Trophoblast cell (in vitro differentiated cells and primary cell): ENCODE measurements at regions not wholly inside any gene's neighbourhood (a gene's known extent, or its start where the extent isn't known, plus 50 kb on each side); places are given as distances from the start of the nearest gene placed in this dataset.

ENCODE experiments used
- DNase-seq, 2 donors: peaks; one replicate each; pipeline ENCODE4 v3.0.0-alpha.2; 2016
- H2AFZ ChIP-seq: 2 replicates; pipeline ENCODE4 v1.6.1; 2013; ENCODE audit warnings: low read length, moderate library complexity, mild to moderate bottlenecking; ENCODE audit not compliant: insufficient read depth, poor library complexity
- H2AK5ac ChIP-seq: 2 replicates; pipeline ENCODE4 v1.6.1; 2013; ENCODE audit warnings: mild to moderate bottlenecking, low read length
- H2BK120ac ChIP-seq: 2 replicates; pipeline ENCODE4 v1.6.1; 2013; ENCODE audit warnings: low read length, mild to moderate bottlenecking, moderate library complexity; ENCODE audit not compliant: insufficient read depth, poor library complexity
- H2BK12ac ChIP-seq: 2 replicates; pipeline ENCODE4 v1.6.1; 2013; ENCODE audit warnings: mild to moderate bottlenecking, low read length, moderate library complexity
- H2BK5ac ChIP-seq: 2 replicates; pipeline ENCODE4 v1.6.1; 2013; ENCODE audit warnings: low read length, low read depth, moderate library complexity, mild to moderate bottlenecking; ENCODE audit not compliant: poor library complexity
- H3K14ac ChIP-seq: 2 replicates; pipeline ENCODE4 v1.6.1; 2013; ENCODE audit warnings: mild to moderate bottlenecking, low read length
- H3K18ac ChIP-seq: 2 replicates; pipeline ENCODE4 v1.6.1; 2013; ENCODE audit warnings: mild to moderate bottlenecking, low read length
- H3K23ac ChIP-seq: 2 replicates; pipeline ENCODE4 v1.6.1; 2013; ENCODE audit warnings: low read length
- H3K27ac ChIP-seq: 2 replicates; pipeline ENCODE4 v1.5.1; 2013; ENCODE audit warnings: low read depth, mild to moderate bottlenecking, inconsistent platforms, low read length, moderate library complexity
- H3K27me3 ChIP-seq: 2 replicates; pipeline ENCODE4 v1.6.1; 2013; ENCODE audit warnings: inconsistent platforms, mild to moderate bottlenecking, low read length, moderate library complexity; ENCODE audit not compliant: insufficient read depth
- H3K36me3 ChIP-seq, 2 experiments: 1 replicate in 1 of 2; 2 replicates in 1 of 2; pipeline ENCODE4 v1.6.1; 2013; ENCODE audit warnings: low read length in 2 of 2, mild to moderate bottlenecking in 2 of 2, moderate library complexity in 1 of 2; ENCODE audit not compliant: insufficient read depth in 2 of 2, control insufficient read depth in 1 of 2
- H3K4ac ChIP-seq: 2 replicates; pipeline ENCODE4 v1.6.1; 2013; ENCODE audit warnings: low read depth, mild to moderate bottlenecking, low read length, moderate library complexity
- H3K4me1 ChIP-seq, 2 experiments: 1 replicate in 1 of 2; 2 replicates in 1 of 2; pipeline ENCODE4 v1.6.1; 2013; ENCODE audit warnings: low read length in 2 of 2, mild to moderate bottlenecking in 2 of 2, moderate library complexity in 1 of 2; ENCODE audit not compliant: insufficient read depth in 2 of 2, control insufficient read depth in 1 of 2
- H3K4me2 ChIP-seq: 2 replicates; pipeline ENCODE4 v1.6.1; 2013; ENCODE audit warnings: inconsistent platforms, mild to moderate bottlenecking, low read length, moderate library complexity
- H3K4me3 ChIP-seq: 2 replicates; pipeline ENCODE4 v1.5.1; 2013; ENCODE audit warnings: mild to moderate bottlenecking, low read depth, low read length, inconsistent platforms
- H3K79me1 ChIP-seq: one replicate; pipeline ENCODE4 v1.6.1; 2013; ENCODE audit warnings: low read length
- H3K79me2 ChIP-seq: 2 replicates; pipeline ENCODE4 v1.6.1; 2013; ENCODE audit warnings: low read length, mild to moderate bottlenecking; ENCODE audit not compliant: control insufficient read depth, insufficient read depth, poor library complexity
- H3K9ac ChIP-seq: 2 replicates; pipeline ENCODE4 v1.6.1; 2013; ENCODE audit warnings: mild to moderate bottlenecking, low read length
- H3K9me3 ChIP-seq: 2 replicates; pipeline ENCODE4 v1.6.1; 2013; ENCODE audit warnings: low read depth, mild to moderate bottlenecking, control low read depth, inconsistent platforms, low read length; ENCODE audit not compliant: insufficient read depth
- H4K12ac ChIP-seq: 2 replicates; pipeline ENCODE4 v1.6.1; 2013; ENCODE audit warnings: low read depth, mild to moderate bottlenecking, low read length, moderate library complexity
- H4K8ac ChIP-seq: 2 replicates; pipeline ENCODE4 v1.6.1; 2013; ENCODE audit warnings: low read depth, mild to moderate bottlenecking, low read length, moderate library complexity
- H4K91ac ChIP-seq: one replicate; pipeline ENCODE4 v1.6.1; 2013; ENCODE audit warnings: low read depth, mild to moderate bottlenecking, low read length, moderate library complexity
- WGBS: extraction: QIAGEN DNeasy Blood & Tissue Kit; methylation state at CpG from one replicate; pipeline ENCODE4 v1.1.7; 2013; ENCODE audit warnings: missing lambda C conversion rate; ENCODE audit not compliant: insufficient read length, insufficient coverage; ENCODE audit errors: extremely low coverage; 5-methylcytosine and 5-hydroxymethylcytosine counted together

- no peak overlapping the region for H2AFZ ChIP-seq
- H4K8ac ChIP-seq = no peak overlapping the region
- H3K79me2 ChIP-seq = no peaks in the 10 kb centered on the region
- no peak overlapping the region for H3K18ac ChIP-seq
- H3K4ac ChIP-seq = no peak overlapping the region
- no peaks in the 10 kb centered on the region for H3K9me3 ChIP-seq
- no peaks in the 10 kb centered on the region for H3K4me1 ChIP-seq
- no peak overlapping the region for H3K14ac ChIP-seq
- no peak overlapping the region for H2AK5ac ChIP-seq
- H3K27me3 ChIP-seq = no peaks in the 10 kb centered on the region
- no peak overlapping the region for H3K9ac ChIP-seq
- H2BK120ac ChIP-seq = no peak overlapping the region
- H4K91ac ChIP-seq = no peak overlapping the region
- H4K12ac ChIP-seq = no peak overlapping the region
- no CpG with 5 or more reads among the region's 4 CpGs for WGBS
- no peak overlapping the region for H2BK12ac ChIP-seq
- H3K23ac ChIP-seq = no peak overlapping the region
- H3K4me3 ChIP-seq = no peak overlapping the region
- no peaks in the 10 kb centered on the region for H3K36me3 ChIP-seq
- DNase-seq = no peak
- no peak overlapping the region for H3K4me2 ChIP-seq
- no peak overlapping the region for H3K27ac ChIP-seq
- H3K79me1 ChIP-seq = no peaks in the 10 kb centered on the region
- no peak overlapping the region for H2BK5ac ChIP-seq
These were observed 332.9 kb upstream of the PTBP2 start for GRCh38 chr1:96388421-96389310.

GRCh38 chr1:96400089-96400488 lies 321.5 kb upstream of the PTBP2 start:
- no peak overlapping the region for H3K27ac ChIP-seq
- H2BK120ac ChIP-seq = no peak overlapping the region
- no peak overlapping the region for H4K12ac ChIP-seq
- H4K91ac ChIP-seq = no peak overlapping the region
- no peak overlapping the region for H3K23ac ChIP-seq
- H2BK5ac ChIP-seq = no peak overlapping the region
- no peaks in the 10 kb centered on the region for H3K4me1 ChIP-seq
- no peak overlapping the region for H2AK5ac ChIP-seq
- H3K27me3 ChIP-seq = no peaks in the 10 kb centered on the region
- H3K18ac ChIP-seq = no peak overlapping the region
- H4K8ac ChIP-seq = no peak overlapping the region
- H3K4me2 ChIP-seq = no peak overlapping the region
- no peak overlapping the region for H3K4ac ChIP-seq
- H3K9me3 ChIP-seq = no peaks in the 10 kb centered on the region
- H3K4me3 ChIP-seq = no peak overlapping the region
- no peaks in the 10 kb centered on the region for H3K36me3 ChIP-seq
- H3K9ac ChIP-seq = no peak overlapping the region
- H3K79me1 ChIP-seq = no peaks in the 10 kb centered on the region
- H3K14ac ChIP-seq = no peak overlapping the region
- H2AFZ ChIP-seq = no peak overlapping the region
- H3K79me2 ChIP-seq = no peaks in the 10 kb centered on the region
- no peak overlapping the region for H2BK12ac ChIP-seq
- no peak for DNase-seq

GRCh38 chr1:96409087-96409486 lies 312.5 kb upstream of the PTBP2 start:
- H3K79me1 ChIP-seq = peaks cover 2% of the 10 kb centered on the region
- H4K8ac ChIP-seq = no peak overlapping the region
- no peaks in the 10 kb centered on the region for H3K27me3 ChIP-seq
- H3K27ac ChIP-seq = no peak overlapping the region
- H2BK120ac ChIP-seq = no peak overlapping the region
- peaks cover 0 to 4% of the 10 kb centered on the region in 2 experiments for H3K4me1 ChIP-seq
- peak overlapping the region; percentile 17 for H3K14ac ChIP-seq
- H4K12ac ChIP-seq = peak overlapping the region; percentile 36
- H3K79me2 ChIP-seq = no peaks in the 10 kb centered on the region
- no peak for DNase-seq
- no peak overlapping the region for H3K4me2 ChIP-seq
- no CpG with 5 or more reads among the region's 4 CpGs for WGBS
- H3K23ac ChIP-seq = no peak overlapping the region
- H2BK12ac ChIP-seq = peak overlapping the region; percentile 15
- H3K18ac ChIP-seq = no peak overlapping the region
- H4K91ac ChIP-seq = peak overlapping the region; percentile 35
- no peaks in the 10 kb centered on the region for H3K9me3 ChIP-seq
- peak overlapping the region; percentile 15 for H2AK5ac ChIP-seq
- H2AFZ ChIP-seq = no peak overlapping the region
- no peak overlapping the region for H3K9ac ChIP-seq
- no peak overlapping the region for H3K4ac ChIP-seq
- no peak overlapping the region for H3K4me3 ChIP-seq
- H2BK5ac ChIP-seq = peak overlapping the region; percentile 2
- H3K36me3 ChIP-seq = no peaks in the 10 kb centered on the region

- Histone ChIP-seq H3K4me1 (peaks cover 0 to 4% of the 10 kb centered on the region in 2 experiments), H3K79me1 (peaks cover 2% of the 10 kb centered on the region), H3K4me3 (no peak overlapping the region), H2BK5ac (no peak overlapping the region), H2BK120ac (no peak overlapping the region), H3K9ac (no peak overlapping the region), H2AK5ac (no peak overlapping the region), H2AFZ (no peak overlapping the region), H3K27me3 (no peaks in the 10 kb centered on the region), H3K14ac (no peak overlapping the region), H4K12ac (no peak overlapping the region), H3K18ac (no peak overlapping the region), H3K27ac (no peak overlapping the region), H3K4me2 (no peak overlapping the region), H3K79me2 (no peaks in the 10 kb centered on the region), H4K91ac (no peak overlapping the region), H3K4ac (no peak overlapping the region), H2BK12ac (no peak overlapping the region), H3K23ac (no peak overlapping the region), H3K36me3 (no peaks in the 10 kb centered on the region), H3K9me3 (no peaks in the 10 kb centered on the region), H4K8ac (no peak overlapping the region)
- no CpG with 5 or more reads among the region's 3 CpGs for WGBS
- no peak for DNase-seq
These were observed 311.9 kb upstream of the PTBP2 start for GRCh38 chr1:96409689-96410088.
